ENCODE measurements at regions not wholly inside any gene's neighbourhood (a gene's known extent, or its start where the extent isn't known, plus 50 kb on each side); places are given as distances from the start of the nearest gene placed in this dataset.

DNA sequence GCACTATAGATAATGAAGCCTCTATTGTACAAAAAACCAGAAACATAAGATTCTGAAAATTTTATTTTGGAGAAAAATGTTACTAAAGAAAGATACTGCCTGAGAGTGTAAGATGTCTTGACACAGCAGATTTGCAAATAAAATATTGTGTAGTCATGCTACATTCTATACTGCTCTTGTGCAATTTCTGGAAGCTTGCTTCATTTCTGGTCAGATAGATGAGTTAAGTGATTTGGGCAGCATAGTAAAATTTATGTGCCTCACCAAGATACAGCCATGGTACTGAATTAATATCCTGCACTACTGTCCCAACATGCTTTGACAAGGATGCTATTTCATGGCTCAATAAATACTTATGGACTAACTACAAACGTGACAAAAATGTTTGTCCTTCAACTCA, 55.1 kb upstream of the STARD13 start:
- no peaks in the 10 kb centered on the region for H3K27me3 ChIP-seq
- intact Hi-C loops (cut with DNase I; ENCODE audit: low total_unique reads), result no loop called here
- no peak overlapping the region for H3K27ac ChIP-seq
- H3K4me3 ChIP-seq, result no peak overlapping the region
- no peaks in the 10 kb centered on the region for H3K36me3 ChIP-seq
- no peak for DNase-seq
- TF ChIP-seq, protein P1, sequence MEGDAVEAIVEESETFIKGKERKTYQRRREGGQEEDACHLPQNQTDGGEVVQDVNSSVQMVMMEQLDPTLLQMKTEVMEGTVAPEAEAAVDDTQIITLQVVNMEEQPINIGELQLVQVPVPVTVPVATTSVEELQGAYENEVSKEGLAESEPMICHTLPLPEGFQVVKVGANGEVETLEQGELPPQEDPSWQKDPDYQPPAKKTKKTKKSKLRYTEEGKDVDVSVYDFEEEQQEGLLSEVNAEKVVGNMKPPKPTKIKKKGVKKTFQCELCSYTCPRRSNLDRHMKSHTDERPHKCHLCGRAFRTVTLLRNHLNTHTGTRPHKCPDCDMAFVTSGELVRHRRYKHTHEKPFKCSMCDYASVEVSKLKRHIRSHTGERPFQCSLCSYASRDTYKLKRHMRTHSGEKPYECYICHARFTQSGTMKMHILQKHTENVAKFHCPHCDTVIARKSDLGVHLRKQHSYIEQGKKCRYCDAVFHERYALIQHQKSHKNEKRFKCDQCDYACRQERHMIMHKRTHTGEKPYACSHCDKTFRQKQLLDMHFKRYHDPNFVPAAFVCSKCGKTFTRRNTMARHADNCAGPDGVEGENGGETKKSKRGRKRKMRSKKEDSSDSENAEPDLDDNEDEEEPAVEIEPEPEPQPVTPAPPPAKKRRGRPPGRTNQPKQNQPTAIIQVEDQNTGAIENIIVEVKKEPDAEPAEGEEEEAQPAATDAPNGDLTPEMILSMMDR (IDR thresholded peaks at IDR 0.05), result no peak
- no peak for TF ChIP-seq POLR2A (IDR thresholded peaks at IDR 0.05)
- no peaks in the 10 kb centered on the region for H3K4me1 ChIP-seq
- H3K9me3 ChIP-seq, result no peaks in the 10 kb centered on the region

DNA sequence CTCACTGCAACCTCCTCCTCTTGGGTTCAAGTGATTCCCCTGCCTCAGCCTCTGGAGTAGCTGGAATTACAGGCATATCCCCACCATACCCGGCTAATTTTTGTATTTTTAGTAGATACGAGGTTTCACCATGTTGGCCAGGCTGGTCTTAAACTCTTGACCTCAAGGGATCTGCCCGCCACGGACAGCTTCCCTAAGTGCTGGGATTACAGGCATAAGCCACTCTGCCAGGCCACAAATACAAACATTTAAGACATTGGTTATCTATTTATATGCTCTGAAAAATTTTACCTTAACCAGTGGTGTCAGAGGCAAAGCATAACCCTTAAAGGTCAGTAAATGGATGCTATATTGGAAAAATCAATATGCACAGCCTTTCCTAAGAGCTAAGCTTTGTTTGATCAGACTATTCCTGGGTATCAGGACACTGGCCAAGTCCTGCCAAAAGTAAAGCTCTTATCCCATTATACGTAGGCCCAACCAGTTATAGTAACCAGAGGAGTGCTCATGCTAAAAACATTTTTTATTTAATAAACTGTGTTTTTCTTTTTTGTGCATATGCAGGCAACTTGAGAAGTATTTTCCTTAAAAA, 56.4 kb upstream of the STARD13 start:
- Histone ChIP-seq H3K36me3 (no peaks in the 10 kb centered on the region), H3K4me3 (no peak overlapping the region), H3K27ac (no peak overlapping the region), H3K9me3 (no peaks in the 10 kb centered on the region), H3K27me3 (no peaks in the 10 kb centered on the region), H3K4me1 (no peaks in the 10 kb centered on the region)
- TF ChIP-seq POLR2A (IDR thresholded peaks at IDR 0.05), result no peak
- TF ChIP-seq, protein P1 (IDR thresholded peaks at IDR 0.05), result no peak
- no peak for DNase-seq
- intact Hi-C loops (cut with DNase I; ENCODE audit: low total_unique reads), result no loop called here

DNA sequence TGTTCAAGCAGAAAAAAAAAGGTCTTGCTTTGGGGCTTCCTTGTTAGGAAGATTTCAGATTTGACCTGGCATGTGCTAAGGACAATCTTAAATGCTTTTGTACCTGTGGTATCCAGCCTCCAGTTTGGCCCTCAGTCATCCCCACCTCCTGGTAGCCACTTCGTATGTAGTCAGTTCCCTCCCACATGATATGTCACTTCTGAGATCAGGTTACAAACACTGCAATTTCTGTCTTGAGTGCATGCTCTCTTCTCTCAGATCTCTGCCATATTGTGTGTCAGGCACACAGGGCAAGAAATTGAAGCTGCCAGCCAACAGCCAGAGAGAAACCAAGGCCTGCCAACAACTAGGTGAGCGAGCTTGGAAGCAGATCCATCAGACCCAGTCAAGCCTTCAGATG, 60.3 kb upstream of the STARD13 start:
- intact Hi-C loops (cut with DNase I; ENCODE audit: low total_unique reads), result no loop called here
- no peaks in the 10 kb centered on the region for H3K9me3 ChIP-seq
- H3K27ac ChIP-seq, result no peak overlapping the region
- H3K4me3 ChIP-seq, result no peak overlapping the region
- no peaks in the 10 kb centered on the region for H3K4me1 ChIP-seq
- TF ChIP-seq POLR2A (IDR thresholded peaks at IDR 0.05), result no peak
- TF ChIP-seq, protein P1 (IDR thresholded peaks at IDR 0.05), result no peak
- H3K36me3 ChIP-seq, result no peaks in the 10 kb centered on the region
- no peaks in the 10 kb centered on the region for H3K27me3 ChIP-seq
- no peak for DNase-seq

DNA sequence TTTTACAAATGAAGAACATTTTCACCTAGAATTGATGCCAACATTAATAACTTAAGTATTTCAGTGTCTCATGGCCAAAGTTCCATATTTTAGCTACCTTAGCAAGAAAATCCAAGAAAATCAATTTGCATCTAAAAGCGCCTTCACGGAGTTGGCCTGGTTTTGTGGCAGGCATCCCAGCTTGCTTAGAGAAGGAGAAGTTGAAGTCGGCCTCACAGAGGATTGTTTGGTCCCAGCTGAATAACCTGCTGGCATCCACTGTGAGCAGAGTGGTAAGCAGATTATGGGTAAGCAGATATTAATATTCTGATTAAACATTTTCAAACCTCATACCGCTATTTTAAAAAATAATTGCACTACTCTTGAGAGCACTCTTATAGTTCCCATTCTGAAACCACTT, 62.3 kb upstream of the STARD13 start:
- Histone ChIP-seq H3K4me1 (no peaks in the 10 kb centered on the region), H3K36me3 (no peaks in the 10 kb centered on the region), H3K27me3 (no peaks in the 10 kb centered on the region), H3K4me3 (no peak overlapping the region), H3K27ac (peak overlapping the region in 1 of 2 donors; percentile 94), H3K9me3 (no peaks in the 10 kb centered on the region)
- no peak for TF ChIP-seq POLR2A (IDR thresholded peaks at IDR 0.05)
- TF ChIP-seq, protein P1 (IDR thresholded peaks at IDR 0.05), result no peak
- intact Hi-C loops (cut with DNase I; ENCODE audit: low total_unique reads), result no loop called here
- no peak for DNase-seq

DNA sequence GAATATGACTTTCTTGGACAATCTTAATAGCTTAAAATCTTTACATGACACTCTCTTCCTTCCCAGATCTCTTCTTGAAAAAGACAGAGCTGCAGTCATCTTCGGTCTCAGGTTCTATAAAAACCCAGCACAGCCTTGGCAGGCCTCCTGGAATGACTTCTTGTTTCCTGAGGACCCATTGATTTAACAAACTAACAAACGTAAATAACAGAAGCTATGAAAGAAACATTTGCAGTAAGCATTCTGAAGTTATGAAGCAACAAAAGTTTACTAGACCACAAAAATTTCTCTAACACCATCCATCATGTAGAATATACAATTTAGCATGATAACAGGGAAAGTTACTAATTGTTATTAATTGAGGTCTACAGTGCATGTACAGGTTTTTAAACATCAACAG, 62.8 kb upstream of the STARD13 start:
- H3K27ac ChIP-seq, result peak overlapping the region in 1 of 2 donors; percentile 94
- no peaks in the 10 kb centered on the region for H3K4me1 ChIP-seq
- no peaks in the 10 kb centered on the region for H3K9me3 ChIP-seq
- no peak overlapping the region for H3K4me3 ChIP-seq
- intact Hi-C loops (cut with DNase I; ENCODE audit: low total_unique reads), result no loop called here
- H3K36me3 ChIP-seq, result no peaks in the 10 kb centered on the region
- no peaks in the 10 kb centered on the region for H3K27me3 ChIP-seq
- DNase-seq, result no peak
- TF ChIP-seq, protein P1 (IDR thresholded peaks at IDR 0.05), result no peak
- TF ChIP-seq POLR2A (IDR thresholded peaks at IDR 0.05), result no peak

All from uterus (tissue), 3 donors.